WERI-Rb-1 (cell line): ENCODE measurements at regions not wholly inside any gene's neighbourhood (a gene's known extent, or its start where the extent isn't known, plus 50 kb on each side); places are given as distances from the start of the nearest gene placed in this dataset.

Experiments
- DNase-seq: peaks from one replicate; pipeline ENCODE4 v3.0.0-alpha.2; 2020
- H3K27ac ChIP-seq: fragments of 250-450 bp; sonication (Bioruptor Pico); 2 replicates; pipeline ENCODE4 v1.5.1; 2020; ENCODE audit warnings: mild to moderate bottlenecking, moderate library complexity
- H3K27me3 ChIP-seq: fragments of 250-450 bp; sonication (Bioruptor Pico); 2 replicates; pipeline ENCODE4 v1.5.1; 2021; ENCODE audit warnings: mild to moderate bottlenecking, low read depth, moderate library complexity; ENCODE audit not compliant: insufficient read depth, severe bottlenecking
- H3K36me3 ChIP-seq: fragments of 250-450 bp; sonication (Bioruptor Pico); 2 replicates; pipeline ENCODE4 v1.5.1; 2020; ENCODE audit warnings: mild to moderate bottlenecking, moderate library complexity
- H3K4me3 ChIP-seq: 2 replicates; pipeline ENCODE4 v1.5.1; 2011; ENCODE audit warnings: low read depth, mild to moderate bottlenecking, control low read depth, low read length
- H3K9me3 ChIP-seq: fragments of 250-450 bp; sonication (Bioruptor Pico); 2 replicates; pipeline ENCODE4 v1.5.1; 2021; ENCODE audit warnings: mild to moderate bottlenecking, moderate library complexity; ENCODE audit not compliant: severe bottlenecking
- TF ChIP-seq, protein P1 (sequence below): IDR thresholded peaks from 2 replicates; pipeline ENCODE4 v1.5.1; 2011; ENCODE audit warnings: low read depth, mild to moderate bottlenecking, control low read depth, inconsistent platforms, low read length

DNA sequence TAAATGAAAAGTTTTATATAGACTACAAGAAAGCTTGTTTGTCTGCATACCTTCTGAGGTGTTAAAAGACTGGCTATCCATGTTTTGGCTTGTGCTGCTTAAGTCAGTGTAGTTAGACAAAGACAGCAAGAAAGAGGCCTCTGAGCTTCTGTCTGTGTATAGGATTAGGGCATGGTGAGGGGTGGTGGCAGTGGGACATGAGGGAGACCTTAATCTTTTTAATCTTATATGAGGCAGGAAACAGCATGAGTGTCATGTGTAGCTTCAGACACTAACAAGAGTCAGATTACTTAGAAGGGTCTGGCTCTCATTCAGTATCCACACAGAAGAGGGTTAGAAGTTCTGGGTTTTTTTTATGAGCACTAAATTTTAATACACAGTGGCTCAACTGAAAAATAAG, 213.3 kb downstream of the GABRG1 start:
- H3K9me3 ChIP-seq: no peaks in the 10 kb centered on the region
- H3K36me3 ChIP-seq: no peaks in the 10 kb centered on the region
- H3K27me3 ChIP-seq: no peaks in the 10 kb centered on the region
- peak overlapping the region; percentile 83 for H3K27ac ChIP-seq
- H3K4me3 ChIP-seq: no peak overlapping the region; the same call in 1 of the 2 replicates
- TF ChIP-seq, protein P1, sequence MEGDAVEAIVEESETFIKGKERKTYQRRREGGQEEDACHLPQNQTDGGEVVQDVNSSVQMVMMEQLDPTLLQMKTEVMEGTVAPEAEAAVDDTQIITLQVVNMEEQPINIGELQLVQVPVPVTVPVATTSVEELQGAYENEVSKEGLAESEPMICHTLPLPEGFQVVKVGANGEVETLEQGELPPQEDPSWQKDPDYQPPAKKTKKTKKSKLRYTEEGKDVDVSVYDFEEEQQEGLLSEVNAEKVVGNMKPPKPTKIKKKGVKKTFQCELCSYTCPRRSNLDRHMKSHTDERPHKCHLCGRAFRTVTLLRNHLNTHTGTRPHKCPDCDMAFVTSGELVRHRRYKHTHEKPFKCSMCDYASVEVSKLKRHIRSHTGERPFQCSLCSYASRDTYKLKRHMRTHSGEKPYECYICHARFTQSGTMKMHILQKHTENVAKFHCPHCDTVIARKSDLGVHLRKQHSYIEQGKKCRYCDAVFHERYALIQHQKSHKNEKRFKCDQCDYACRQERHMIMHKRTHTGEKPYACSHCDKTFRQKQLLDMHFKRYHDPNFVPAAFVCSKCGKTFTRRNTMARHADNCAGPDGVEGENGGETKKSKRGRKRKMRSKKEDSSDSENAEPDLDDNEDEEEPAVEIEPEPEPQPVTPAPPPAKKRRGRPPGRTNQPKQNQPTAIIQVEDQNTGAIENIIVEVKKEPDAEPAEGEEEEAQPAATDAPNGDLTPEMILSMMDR: no peak
- DNase-seq: peak; percentile 81

DNA sequence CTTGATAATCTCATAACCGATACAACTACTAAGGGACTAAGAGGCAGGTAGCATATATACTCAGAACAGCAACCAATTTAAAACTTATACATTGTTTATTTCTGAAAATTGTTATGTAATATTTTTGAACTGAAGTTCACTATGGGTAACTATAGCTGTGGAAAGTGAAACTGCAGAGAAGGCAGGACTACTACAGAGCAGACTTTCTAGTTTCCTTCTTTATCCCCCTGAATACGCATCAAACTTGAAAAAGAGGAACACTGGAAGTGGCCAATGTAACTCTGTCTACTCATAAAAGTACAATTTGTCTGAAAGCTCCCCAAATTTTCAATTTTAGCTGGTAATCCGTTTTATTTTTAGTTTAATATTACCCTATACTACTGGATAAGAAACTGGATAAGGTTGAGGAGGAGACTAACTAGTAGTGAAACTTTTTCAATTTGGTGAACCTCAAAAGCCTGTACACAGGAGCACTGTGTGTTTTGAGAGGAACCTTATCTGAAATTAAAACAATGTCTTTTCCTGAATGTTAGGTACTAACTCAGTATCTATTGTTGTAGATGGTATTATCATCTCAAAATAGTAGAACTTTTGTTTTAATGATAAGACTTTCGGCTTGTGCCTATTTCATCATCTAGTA, 225.8 kb downstream of the GABRG1 start:
- Histone ChIP-seq H3K4me3 (no peak overlapping the region), H3K27ac (no peak overlapping the region), H3K27me3 (no peaks in the 10 kb centered on the region), H3K36me3 (no peaks in the 10 kb centered on the region), H3K9me3 (no peaks in the 10 kb centered on the region)
- no peak for DNase-seq
- TF ChIP-seq, protein P1: no peak

DNA sequence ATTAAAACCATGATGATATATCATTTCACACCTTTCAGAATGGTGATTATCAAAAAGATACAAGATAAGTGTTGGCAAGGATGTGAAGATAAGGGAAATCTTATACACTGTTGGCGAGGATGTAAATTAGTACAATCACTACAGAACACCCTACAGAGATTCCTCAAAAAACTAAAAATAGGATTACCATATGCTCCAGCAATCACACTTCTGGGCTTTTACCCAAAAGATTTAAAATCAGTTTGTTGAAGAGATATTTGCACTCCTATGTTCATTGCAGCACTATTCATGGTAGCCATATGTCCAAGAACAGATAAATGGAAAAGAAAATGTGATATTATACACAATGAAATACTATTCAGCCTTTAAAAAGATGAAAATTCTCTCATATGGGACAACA, 240.4 kb downstream of the GABRG1 start:
- no peak for DNase-seq
- Histone ChIP-seq H3K9me3 (no peaks in the 10 kb centered on the region), H3K36me3 (no peaks in the 10 kb centered on the region), H3K27ac (no peak overlapping the region), H3K4me3 (no peak overlapping the region), H3K27me3 (no peaks in the 10 kb centered on the region)
- TF ChIP-seq, protein P1: no peak

DNA sequence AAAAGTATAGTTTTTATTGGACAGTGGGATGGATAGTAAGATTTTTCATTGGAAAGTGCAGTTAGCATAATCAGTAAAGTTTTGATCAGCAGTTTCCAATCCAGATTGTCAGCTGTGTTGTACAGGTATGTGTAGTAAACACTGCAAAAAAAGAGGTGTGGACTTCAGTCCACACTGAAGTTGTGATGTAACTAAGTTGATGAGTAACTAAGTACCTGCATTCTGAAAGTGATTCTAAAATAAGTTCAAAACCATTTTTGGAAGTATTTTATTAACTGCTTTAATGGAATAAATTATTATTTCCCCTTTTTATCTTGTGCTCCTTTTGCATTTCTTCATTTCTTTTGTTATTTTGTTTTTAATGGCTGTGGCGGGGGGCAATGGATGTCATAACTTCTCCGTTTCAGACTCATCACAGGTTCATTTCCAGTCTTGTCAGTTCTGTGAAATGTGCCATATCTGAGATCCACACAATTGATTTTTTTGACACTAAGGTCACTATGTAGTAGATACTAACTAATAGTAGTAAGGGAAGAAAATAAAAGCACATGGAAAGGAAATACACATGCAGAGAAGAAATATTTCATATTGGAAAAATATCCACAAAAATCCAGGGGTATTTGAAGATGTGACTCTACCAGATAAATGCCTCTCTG, 247.5 kb downstream of the GABRG1 start:
- no peaks in the 10 kb centered on the region for H3K36me3 ChIP-seq
- no peaks in the 10 kb centered on the region for H3K9me3 ChIP-seq
- DNase-seq: no peak
- H3K27ac ChIP-seq: no peak overlapping the region
- H3K27me3 ChIP-seq: no peaks in the 10 kb centered on the region
- TF ChIP-seq, protein P1: no peak
- no peak overlapping the region for H3K4me3 ChIP-seq

DNA sequence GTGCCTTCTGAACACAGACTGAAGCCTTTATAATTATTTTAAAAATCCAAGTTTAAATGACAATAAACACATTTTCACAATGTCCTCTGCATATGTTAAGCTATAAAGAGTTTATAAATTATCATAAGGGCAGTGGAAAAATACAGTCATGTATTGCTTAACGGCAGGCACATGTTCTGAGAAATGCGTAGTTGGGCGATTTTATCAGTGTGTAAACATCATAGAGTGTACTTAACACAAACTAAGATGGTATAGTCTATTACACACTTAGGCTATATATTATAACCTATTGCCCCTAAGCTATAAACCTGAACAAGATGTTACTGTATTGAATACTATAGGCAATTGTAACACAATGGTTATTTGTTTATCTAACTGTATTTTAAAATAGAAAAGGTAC, 254.7 kb downstream of the GABRG1 start:
- H3K36me3 ChIP-seq: no peaks in the 10 kb centered on the region
- H3K9me3 ChIP-seq: no peaks in the 10 kb centered on the region
- TF ChIP-seq, protein P1: no peak
- H3K27ac ChIP-seq: no peak overlapping the region
- H3K4me3 ChIP-seq: no peak overlapping the region
- no peaks in the 10 kb centered on the region for H3K27me3 ChIP-seq
- no peak for DNase-seq
